Fibroblast of lung (primary cell): ENCODE measurements at regions not wholly inside any gene's neighbourhood (a gene's known extent, or its start where the extent isn't known, plus 50 kb on each side); places are given as distances from the start of the nearest gene placed in this dataset.

Experiments used
- CTCF ChIP-seq, 2 donors: IDR thresholded peaks in 1 of 2; conservative IDR thresholded peaks in 1 of 2; 1 replicate in 1 of 2; 2 replicates in 1 of 2; pipeline ENCODE4 v1.5.1; 2011 to 2012; ENCODE audit warnings: low read length in 2 of 2, control low read depth in 1 of 2, inconsistent platforms in 1 of 2, low read depth in 1 of 2, mild to moderate bottlenecking in 1 of 2
- EZH2 ChIP-seq: IDR thresholded peaks from 2 replicates; pipeline ENCODE4 v1.5.1; 2012; ENCODE audit warnings: low read length, control low read depth, mild to moderate bottlenecking; ENCODE audit errors: missing control alignments

- TF ChIP-seq CTCF (conservative IDR thresholded peaks at IDR 0.05 in 1 of 2, IDR thresholded peaks at IDR 0.05 in 1 of 2; ENCODE audit: low read depth in 1 of 2, low read length in 2 of 2) (no peak), EZH2 (no peak)
Observed at GRCh38 chr3:74850381-74850780, 235.9 kb upstream of the CNTN3 start.
